WTC11 (cell line): ENCODE measurements at regions not wholly inside any gene's neighbourhood (a gene's known extent, or its start where the extent isn't known, plus 50 kb on each side); places are given as distances from the start of the nearest gene placed in this dataset.

Source experiments
- FOXP1 ChIP-seq: sonication (generic); formaldehyde crosslinking; IDR thresholded peaks from 2 replicates; pipeline ENCODE4 v1.8.0; 2022; ENCODE audit warnings: missing genetic modification reagents, mild to moderate bottlenecking, moderate library complexity, borderline replicate concordance
- JUN ChIP-seq: sonication (generic); formaldehyde crosslinking; IDR thresholded peaks from 2 replicates; pipeline ENCODE4 v1.8.0; 2023; ENCODE audit warnings: mild to moderate bottlenecking, missing genetic modification reagents

DNA sequence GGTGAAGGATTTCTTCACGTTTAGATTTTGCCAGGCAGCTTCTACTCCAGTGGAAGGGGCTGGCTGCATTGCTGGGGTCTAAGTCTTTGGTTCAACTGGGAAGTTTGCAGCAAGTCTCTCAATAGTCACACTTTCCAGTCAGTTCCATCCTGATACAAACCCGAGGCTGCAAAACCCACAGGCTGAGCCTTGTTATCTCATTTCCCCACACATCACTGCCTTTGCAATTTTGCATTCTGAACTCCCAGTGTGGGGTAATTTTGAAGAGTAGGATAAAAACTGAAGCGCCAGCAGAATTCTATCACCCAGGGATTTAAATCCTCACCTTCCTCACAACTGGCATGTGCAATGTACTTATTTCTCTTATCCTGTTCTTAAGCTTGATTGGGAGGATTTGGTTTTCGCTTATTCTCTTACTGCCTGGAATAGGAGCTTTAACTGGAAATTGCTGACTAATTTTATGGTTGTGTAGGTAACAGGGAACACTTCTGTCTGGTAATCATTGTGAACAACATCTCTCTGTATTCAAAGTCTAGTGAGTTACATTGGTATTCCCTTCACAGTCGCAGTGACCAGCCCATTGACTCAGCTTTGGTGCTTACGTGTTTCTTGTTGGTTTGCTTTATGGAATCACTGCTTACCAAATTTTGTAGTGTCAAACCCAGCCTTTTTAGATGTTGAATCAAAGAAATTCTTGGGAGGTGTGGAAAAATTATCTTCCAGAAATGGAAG lies 142.0 kb upstream of the TOPAZ1 start:
- TF ChIP-seq FOXP1 (CRISPR knock-in tag), result no peak
- no peak for TF ChIP-seq JUN
